Nephron progenitor cell (in vitro differentiated cells): ENCODE measurements at regions not wholly inside any gene's neighbourhood (a gene's known extent, or its start where the extent isn't known, plus 50 kb on each side); places are given as distances from the start of the nearest gene placed in this dataset.

ENCODE experiments used
- DNase-seq: peaks from one replicate; pipeline ENCODE4 v3.0.0; 2021
- H3K27ac Mint-ChIP-seq: 2 replicates; pipeline ENCODE4 v1.8.0; 2021; ENCODE audit warnings: mild to moderate bottlenecking, moderate library complexity, mixed read lengths
- H3K27me3 Mint-ChIP-seq: 2 replicates; pipeline ENCODE4 v1.8.0; 2021; ENCODE audit warnings: mild to moderate bottlenecking, low read depth, mixed read lengths; ENCODE audit not compliant: poor library complexity
- H3K36me3 Mint-ChIP-seq: 2 replicates; pipeline ENCODE4 v1.8.0; 2021; ENCODE audit warnings: low read depth, mixed read lengths
- H3K4me1 Mint-ChIP-seq: 2 replicates; pipeline ENCODE4 v1.8.0; 2021; ENCODE audit warnings: mixed read lengths
- H3K4me3 Mint-ChIP-seq: 2 replicates; pipeline ENCODE4 v1.8.0; 2021; ENCODE audit warnings: mild to moderate bottlenecking, moderate library complexity, mixed read lengths
- H3K9me3 Mint-ChIP-seq: 2 replicates; pipeline ENCODE4 v1.8.0; 2021; ENCODE audit warnings: mild to moderate bottlenecking, moderate library complexity, mixed read lengths
- CTCF ChIP-seq: fragments of 200-600 bp; sonication (generic); IDR thresholded peaks from 2 replicates; pipeline ENCODE4 v1.5.0; 2021; ENCODE audit warnings: antibody characterized with exemption

- Mint-ChIP-seq H3K36me3 (no peaks in the 10 kb centered on the region), H3K27ac (no peak overlapping the region), H3K9me3 (no peaks in the 10 kb centered on the region), H3K27me3 (no peaks in the 10 kb centered on the region), H3K4me1 (no peaks in the 10 kb centered on the region), H3K4me3 (no peak overlapping the region)
- DNase-seq = no peak
- no peak for TF ChIP-seq CTCF
These were observed 70.0 kb downstream of the MZT1 start for GRCh38 chr13:72657379-72657778.

DNA sequence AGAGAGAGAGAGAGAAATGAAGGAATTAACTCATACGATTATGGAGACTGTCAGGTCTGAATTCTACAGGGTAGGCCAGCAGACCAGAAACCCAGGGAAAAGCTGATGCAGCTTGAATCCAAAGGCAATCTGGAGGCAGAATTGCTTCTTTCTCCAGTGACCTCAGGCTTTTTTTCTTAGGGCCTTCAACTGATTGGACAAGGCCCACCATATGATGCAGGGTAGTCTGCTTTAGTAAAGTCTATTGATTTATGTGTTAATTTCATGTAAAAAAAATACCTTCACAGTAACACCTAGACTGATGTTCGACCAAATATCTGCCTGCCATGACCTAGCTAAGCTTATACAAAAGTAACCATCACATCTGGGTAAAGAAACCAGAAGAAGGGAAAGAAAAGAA is 71.1 kb downstream of the MZT1 start:
- DNase-seq = no peak
- TF ChIP-seq CTCF = no peak
- Mint-ChIP-seq H3K9me3 (no peaks in the 10 kb centered on the region), H3K27ac (no peak overlapping the region), H3K36me3 (no peaks in the 10 kb centered on the region), H3K4me1 (peaks cover 2% of the 10 kb centered on the region), H3K4me3 (no peak overlapping the region), H3K27me3 (no peaks in the 10 kb centered on the region)

DNA sequence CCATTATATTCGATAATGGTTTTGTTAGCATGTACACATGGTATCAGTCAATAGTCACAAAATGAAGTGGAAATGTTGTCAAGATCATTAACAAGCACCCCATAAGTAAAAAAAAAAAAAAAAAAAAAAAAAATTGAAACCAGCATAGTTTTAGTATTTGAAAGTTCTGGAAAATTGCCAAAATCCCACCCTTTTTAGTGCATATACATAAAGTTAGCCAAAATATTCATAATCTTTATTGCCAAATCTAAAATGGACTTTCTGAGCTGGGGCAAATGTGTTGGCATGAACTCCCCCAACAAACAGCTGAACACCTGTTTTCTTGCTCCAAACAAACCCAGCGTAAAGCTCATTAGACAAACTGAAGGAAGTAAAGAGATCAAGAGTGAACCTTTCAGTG is 73.9 kb downstream of the MZT1 start:
- DNase-seq = no peak
- no peak for TF ChIP-seq CTCF
- no peaks in the 10 kb centered on the region for H3K9me3 Mint-ChIP-seq
- H3K36me3 Mint-ChIP-seq = no peaks in the 10 kb centered on the region
- no peaks in the 10 kb centered on the region for H3K27me3 Mint-ChIP-seq
- no peak overlapping the region for H3K4me3 Mint-ChIP-seq
- no peak overlapping the region for H3K27ac Mint-ChIP-seq
- peaks cover 14% of the 10 kb centered on the region for H3K4me1 Mint-ChIP-seq

DNA sequence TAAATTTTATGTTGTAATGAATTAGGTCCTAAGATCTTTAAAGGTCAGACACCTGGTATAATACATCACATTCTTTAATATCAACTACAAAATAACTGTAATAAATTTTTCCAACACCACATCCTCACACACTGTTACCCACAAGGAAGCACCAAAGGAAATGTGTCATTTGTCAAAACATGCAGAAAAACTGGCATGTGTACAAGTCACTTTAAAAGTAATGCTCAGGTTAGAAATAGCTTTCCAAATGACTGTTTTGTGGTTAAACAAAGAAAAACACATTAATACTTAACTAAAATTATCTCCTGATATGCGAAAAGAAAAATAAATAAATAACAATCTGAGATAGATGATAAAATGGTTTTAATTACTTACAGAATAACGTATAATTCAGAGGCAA is 74.7 kb downstream of the MZT1 start:
- peaks cover 14% of the 10 kb centered on the region for H3K4me1 Mint-ChIP-seq
- no peak overlapping the region for H3K27ac Mint-ChIP-seq
- no peak for DNase-seq
- no peak overlapping the region for H3K4me3 Mint-ChIP-seq
- no peaks in the 10 kb centered on the region for H3K9me3 Mint-ChIP-seq
- no peaks in the 10 kb centered on the region for H3K36me3 Mint-ChIP-seq
- no peaks in the 10 kb centered on the region for H3K27me3 Mint-ChIP-seq
- no peak for TF ChIP-seq CTCF

GRCh38 chr13:72651144-72651543 is 76.3 kb downstream of the MZT1 start:
- peak; percentile 39 for TF ChIP-seq CTCF
- Mint-ChIP-seq H3K4me3 (no peak overlapping the region), H3K27ac (no peak overlapping the region), H3K4me1 (peaks cover 14% of the 10 kb centered on the region), H3K27me3 (no peaks in the 10 kb centered on the region), H3K36me3 (no peaks in the 10 kb centered on the region), H3K9me3 (no peaks in the 10 kb centered on the region)
- DNase-seq = no peak

DNA sequence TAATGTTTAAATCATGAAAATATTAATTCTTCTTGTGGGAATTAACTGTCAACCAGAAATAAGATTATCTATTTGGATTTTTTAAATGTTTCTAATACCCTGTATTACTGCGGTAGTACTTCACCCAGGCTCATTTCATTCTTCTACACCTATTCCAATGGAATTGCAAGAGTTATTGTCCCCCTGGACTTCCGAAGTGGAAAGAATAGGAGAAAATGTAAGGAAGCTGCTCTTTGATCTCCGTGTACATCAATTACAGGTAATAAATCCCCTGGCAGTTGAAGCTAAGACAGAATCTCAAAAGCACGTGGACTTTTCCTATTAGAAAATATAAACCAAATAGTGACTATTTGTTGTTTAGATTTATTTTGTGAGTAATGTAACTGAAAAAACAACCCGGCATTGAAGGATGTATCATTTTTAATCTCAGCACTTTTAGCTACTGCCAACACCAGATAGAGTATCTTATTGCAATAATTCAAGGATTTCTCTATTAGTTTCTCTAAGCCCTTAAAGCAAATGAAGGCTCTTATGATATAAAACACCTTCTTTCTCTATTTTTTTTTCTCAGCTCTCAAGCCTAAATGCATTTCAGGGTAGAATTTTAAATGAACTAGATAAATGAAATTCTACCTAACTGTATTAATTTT is 77.3 kb downstream of the MZT1 start:
- TF ChIP-seq CTCF = no peak
- no peaks in the 10 kb centered on the region for H3K27me3 Mint-ChIP-seq
- no peak overlapping the region for H3K27ac Mint-ChIP-seq
- DNase-seq = no peak
- H3K9me3 Mint-ChIP-seq = no peaks in the 10 kb centered on the region
- no peaks in the 10 kb centered on the region for H3K36me3 Mint-ChIP-seq
- no peak overlapping the region for H3K4me3 Mint-ChIP-seq
- peaks cover 14% of the 10 kb centered on the region for H3K4me1 Mint-ChIP-seq
